Loucy (cell line): ENCODE measurements at regions not wholly inside any gene's neighbourhood (a gene's known extent, or its start where the extent isn't known, plus 50 kb on each side); places are given as distances from the start of the nearest gene placed in this dataset.
"Not testable (repeated sequence)": the region's sequence is repeated elsewhere in the genome, so short reads cannot be mapped to it uniquely, and the experiment has no call there.

Source experiments
- H2AFZ ChIP-seq: fragments of 200-600 bp; sonication (generic); 2 replicates; pipeline ENCODE4 v1.6.0; 2016; ENCODE audit warnings: antibody characterized with exemption, mild to moderate bottlenecking, low read length, moderate library complexity
- H3F3A ChIP-seq: fragments of 200-600 bp; 2 replicates; pipeline ENCODE4 v1.6.0; 2016; ENCODE audit warnings: antibody characterized with exemption, low read depth, mild to moderate bottlenecking
- H3K27me3 ChIP-seq: fragments of 200-600 bp; sonication (generic); 2 replicates; pipeline ENCODE4 v1.6.1; 2014; ENCODE audit warnings: low read length, mild to moderate bottlenecking; ENCODE audit not compliant: insufficient read depth, poor library complexity, severe bottlenecking
- H3K36me3 ChIP-seq: fragments of 200-600 bp; sonication (generic); 2 replicates; pipeline ENCODE4 v1.6.1; 2016; ENCODE audit warnings: low read length; ENCODE audit not compliant: insufficient read depth
- H3K4me1 ChIP-seq: fragments of 200-600 bp; sonication (generic); 2 replicates; pipeline ENCODE4 v1.5.1; 2014; ENCODE audit warnings: low read length, mild to moderate bottlenecking; ENCODE audit not compliant: insufficient read depth, poor library complexity, severe bottlenecking
- H3K4me2 ChIP-seq: fragments of 200-600 bp; sonication (generic); 2 replicates; pipeline ENCODE4 v1.6.0; 2014; ENCODE audit warnings: antibody characterized with exemption, low read length, low read depth, mild to moderate bottlenecking; ENCODE audit not compliant: poor library complexity, severe bottlenecking
- H3K4me3 ChIP-seq: fragments of 200-600 bp; sonication (generic); 2 replicates; pipeline ENCODE4 v1.5.1; 2014; ENCODE audit warnings: low read length, mild to moderate bottlenecking, mixed read lengths; ENCODE audit not compliant: poor library complexity, severe bottlenecking
- H3K79me2 ChIP-seq: fragments of 200-600 bp; sonication (generic); 2 replicates; pipeline ENCODE4 v1.6.1; 2014; ENCODE audit warnings: low read length; ENCODE audit not compliant: insufficient read depth
- H3K9ac ChIP-seq: fragments of 200-600 bp; sonication (generic); 2 replicates; pipeline ENCODE4 v1.6.0; 2014; ENCODE audit warnings: mild to moderate bottlenecking, low read depth, low read length, moderate library complexity; ENCODE audit not compliant: poor library complexity, severe bottlenecking
- H3K9me2 ChIP-seq: fragments of 200-600 bp; sonication (generic); replicated peaks from 2 replicates; pipeline ENCODE4 v1.6.1; 2016; ENCODE audit warnings: low read depth, low read length, mixed read lengths
- H3K9me3 ChIP-seq: fragments of 200-600 bp; sonication (generic); 2 replicates; pipeline ENCODE4 v1.6.1; 2014; ENCODE audit warnings: mild to moderate bottlenecking, antibody characterized with exemption, low read length, low read depth; ENCODE audit not compliant: insufficient read depth
- H4K20me1 ChIP-seq: fragments of 200-600 bp; sonication (generic); 2 replicates; pipeline ENCODE4 v1.6.0; 2014; ENCODE audit warnings: antibody characterized with exemption, low read length, mild to moderate bottlenecking; ENCODE audit not compliant: insufficient read depth, poor library complexity, severe bottlenecking
- EZH2phosphoT487 ChIP-seq: fragments of 200-600 bp; IDR thresholded peaks from 2 replicates; pipeline ENCODE4 v1.6.1; 2018; ENCODE audit warnings: antibody characterized with exemption, mild to moderate bottlenecking, moderate library complexity, borderline replicate concordance
- TF ChIP-seq, protein P1 (sequence below): fragments of 200-600 bp; sonication (generic); conservative IDR thresholded peaks from 2 replicates; pipeline ENCODE4 v1.5.1; 2014; ENCODE audit warnings: mild to moderate bottlenecking, antibody characterized with exemption, low read length

DNA sequence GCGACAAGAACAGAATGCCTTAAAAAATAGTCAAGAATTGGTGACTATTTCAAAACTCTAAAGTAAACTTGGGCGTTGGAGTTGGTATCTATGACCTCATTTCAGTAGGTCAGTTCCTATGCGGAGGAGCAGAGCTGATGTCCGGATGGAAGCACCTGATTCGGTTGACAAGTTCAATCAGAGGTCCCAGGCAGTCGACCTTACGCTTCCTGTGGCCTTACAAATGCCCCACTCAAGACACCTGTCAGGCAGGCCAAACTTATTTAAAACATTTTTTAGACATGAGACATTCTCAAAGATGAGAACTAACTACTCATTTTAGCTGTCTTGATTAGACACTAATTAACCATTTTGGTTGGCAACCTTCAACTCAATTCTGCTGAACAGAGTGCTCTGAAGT, 137.7 kb upstream of the ADAMTS3 start:
- no peaks in the 10 kb centered on the region for H3K9me3 ChIP-seq
- H3K79me2 ChIP-seq, result no peaks in the 10 kb centered on the region
- no peak overlapping the region for H2AFZ ChIP-seq
- H3K4me1 ChIP-seq, result no peaks in the 10 kb centered on the region
- no peak overlapping the region for H3K4me2 ChIP-seq
- H3F3A ChIP-seq, result no peaks in the 10 kb centered on the region
- no peaks in the 10 kb centered on the region for H3K36me3 ChIP-seq
- TF ChIP-seq EZH2phosphoT487, result no peak
- TF ChIP-seq, protein P1, sequence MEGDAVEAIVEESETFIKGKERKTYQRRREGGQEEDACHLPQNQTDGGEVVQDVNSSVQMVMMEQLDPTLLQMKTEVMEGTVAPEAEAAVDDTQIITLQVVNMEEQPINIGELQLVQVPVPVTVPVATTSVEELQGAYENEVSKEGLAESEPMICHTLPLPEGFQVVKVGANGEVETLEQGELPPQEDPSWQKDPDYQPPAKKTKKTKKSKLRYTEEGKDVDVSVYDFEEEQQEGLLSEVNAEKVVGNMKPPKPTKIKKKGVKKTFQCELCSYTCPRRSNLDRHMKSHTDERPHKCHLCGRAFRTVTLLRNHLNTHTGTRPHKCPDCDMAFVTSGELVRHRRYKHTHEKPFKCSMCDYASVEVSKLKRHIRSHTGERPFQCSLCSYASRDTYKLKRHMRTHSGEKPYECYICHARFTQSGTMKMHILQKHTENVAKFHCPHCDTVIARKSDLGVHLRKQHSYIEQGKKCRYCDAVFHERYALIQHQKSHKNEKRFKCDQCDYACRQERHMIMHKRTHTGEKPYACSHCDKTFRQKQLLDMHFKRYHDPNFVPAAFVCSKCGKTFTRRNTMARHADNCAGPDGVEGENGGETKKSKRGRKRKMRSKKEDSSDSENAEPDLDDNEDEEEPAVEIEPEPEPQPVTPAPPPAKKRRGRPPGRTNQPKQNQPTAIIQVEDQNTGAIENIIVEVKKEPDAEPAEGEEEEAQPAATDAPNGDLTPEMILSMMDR, result no peak
- no peak overlapping the region for H3K9ac ChIP-seq
- H3K4me3 ChIP-seq, result no peak overlapping the region
- H3K27me3 ChIP-seq, result no peaks in the 10 kb centered on the region
- no peaks in the 10 kb centered on the region for H4K20me1 ChIP-seq
- H3K9me2 ChIP-seq, result no peaks in the 10 kb centered on the region

DNA sequence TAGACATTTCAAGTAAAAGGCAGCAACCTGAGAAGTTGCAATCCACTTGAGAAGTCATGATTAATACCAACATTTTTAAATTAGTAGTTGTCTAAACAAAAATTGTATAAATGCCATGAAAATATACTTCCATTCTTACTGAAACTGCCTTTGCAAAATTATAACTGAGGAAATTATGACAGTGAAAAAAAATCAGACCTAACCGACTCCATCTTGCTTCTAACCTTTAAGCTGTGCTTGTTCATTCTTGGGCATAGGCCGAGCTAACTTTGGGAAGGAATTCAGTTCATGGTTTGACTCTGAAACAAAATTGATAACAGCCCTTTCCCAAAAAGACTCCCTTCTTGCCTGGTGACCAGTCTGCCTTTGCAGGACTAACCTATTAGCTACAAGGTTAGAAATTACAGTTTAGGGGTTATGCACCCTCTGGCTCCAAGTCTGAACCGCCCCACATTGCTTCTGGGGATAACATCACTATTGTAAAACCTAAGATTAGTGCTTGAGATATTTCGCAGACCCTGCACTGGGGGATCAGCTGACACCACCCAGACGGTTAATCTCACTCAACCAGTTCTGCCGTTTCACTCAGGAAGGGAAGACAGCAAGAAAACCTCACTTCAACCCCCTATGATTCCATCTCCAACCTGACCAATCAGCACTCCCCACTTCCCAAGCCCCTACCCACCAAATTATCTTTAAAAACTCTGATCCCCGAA, 136.1 kb upstream of the ADAMTS3 start:
- not testable (repeated sequence) for H3K4me3 ChIP-seq, H3K79me2 ChIP-seq, H3K9me3 ChIP-seq, H2AFZ ChIP-seq, H4K20me1 ChIP-seq, H3K27me3 ChIP-seq, H3F3A ChIP-seq, H3K9ac ChIP-seq, H3K9me2 ChIP-seq, H3K4me2 ChIP-seq, H3K4me1 ChIP-seq, H3K36me3 ChIP-seq

DNA sequence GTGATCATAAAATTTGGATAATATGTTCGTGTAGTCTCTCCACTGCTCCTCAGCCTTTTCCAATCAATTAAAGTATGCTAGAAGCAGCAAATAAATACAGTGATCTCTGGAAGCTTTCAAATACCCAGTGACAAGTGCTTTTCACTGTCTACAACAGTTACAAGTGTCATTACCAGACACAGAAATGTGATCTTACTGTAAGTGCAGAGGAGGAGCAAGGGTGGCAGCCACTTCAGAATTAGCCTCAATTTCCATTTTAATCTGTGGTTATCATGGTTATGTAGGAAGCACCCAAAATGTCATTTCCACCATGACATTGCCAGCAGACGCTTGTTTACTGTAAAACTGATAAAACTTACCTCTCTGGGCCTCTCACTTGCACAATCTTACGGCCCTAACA, 133.9 kb upstream of the ADAMTS3 start:
- H3K79me2 ChIP-seq, result no peaks in the 10 kb centered on the region
- H3F3A ChIP-seq, result no peaks in the 10 kb centered on the region
- no peaks in the 10 kb centered on the region for H3K36me3 ChIP-seq
- H3K9me3 ChIP-seq, result no peaks in the 10 kb centered on the region
- H3K4me2 ChIP-seq, result no peak overlapping the region
- no peaks in the 10 kb centered on the region for H3K4me1 ChIP-seq
- no peaks in the 10 kb centered on the region for H4K20me1 ChIP-seq
- H3K27me3 ChIP-seq, result no peaks in the 10 kb centered on the region
- H2AFZ ChIP-seq, result no peak overlapping the region
- no peak overlapping the region for H3K9ac ChIP-seq
- H3K9me2 ChIP-seq, result no peaks in the 10 kb centered on the region
- TF ChIP-seq, protein P1, result no peak
- no peak for TF ChIP-seq EZH2phosphoT487
- no peak overlapping the region for H3K4me3 ChIP-seq
